GM23248 (cell line): ENCODE measurements at regions not wholly inside any gene's neighbourhood (a gene's known extent, or its start where the extent isn't known, plus 50 kb on each side); places are given as distances from the start of the nearest gene placed in this dataset.

Source experiments
- DNase-seq: peaks from one replicate; pipeline ENCODE4 v3.0.0-alpha.2; 2015
- H2AFZ ChIP-seq: fragments of 200-600 bp; sonication (generic); 2 replicates; pipeline ENCODE4 v1.6.1; 2016; ENCODE audit warnings: antibody characterized with exemption
- H3F3A ChIP-seq: fragments of 200-600 bp; sonication (generic); 2 replicates; pipeline ENCODE4 v1.6.1; 2016; ENCODE audit warnings: mild to moderate bottlenecking, antibody characterized with exemption, mixed run types; ENCODE audit not compliant: insufficient read depth
- H3K27ac ChIP-seq: fragments of 200-600 bp; sonication (generic); 2 replicates; pipeline ENCODE4 v1.5.1; 2016; ENCODE audit warnings: mild to moderate bottlenecking
- H3K27me3 ChIP-seq: fragments of 200-600 bp; sonication (generic); replicated peaks from 2 replicates; pipeline ENCODE4 v1.6.1; 2016; ENCODE audit warnings: mild to moderate bottlenecking; ENCODE audit not compliant: insufficient read depth
- H3K36me3 ChIP-seq: fragments of 200-600 bp; sonication (generic); 2 replicates; pipeline ENCODE4 v1.6.1; 2016; ENCODE audit warnings: low read depth, mild to moderate bottlenecking
- H3K4me1 ChIP-seq: fragments of 200-600 bp; sonication (generic); 2 replicates; pipeline ENCODE4 v1.6.1; 2016; ENCODE audit warnings: mild to moderate bottlenecking; ENCODE audit not compliant: insufficient read depth
- H3K4me2 ChIP-seq: fragments of 200-600 bp; sonication (generic); one replicate; pipeline ENCODE4 v1.6.1; 2016; ENCODE audit warnings: mild to moderate bottlenecking; ENCODE audit not compliant: unreplicated experiment
- H3K4me3 ChIP-seq: fragments of 200-600 bp; sonication (generic); 2 replicates; pipeline ENCODE4 v1.5.1; 2016; ENCODE audit warnings: mild to moderate bottlenecking
- H3K79me2 ChIP-seq: fragments of 200-600 bp; sonication (generic); 2 replicates; pipeline ENCODE4 v1.6.1; 2016; ENCODE audit warnings: mild to moderate bottlenecking; ENCODE audit not compliant: insufficient read depth
- H3K9ac ChIP-seq: fragments of 200-600 bp; sonication (generic); 2 replicates; pipeline ENCODE4 v1.6.1; 2016; ENCODE audit warnings: mild to moderate bottlenecking
- H3K9me2 ChIP-seq: fragments of 200-600 bp; sonication (generic); 2 replicates; pipeline ENCODE4 v1.6.1; 2016; ENCODE audit warnings: mixed run types, mild to moderate bottlenecking, moderate library complexity; ENCODE audit not compliant: insufficient read depth
- H3K9me3 ChIP-seq: fragments of 200-600 bp; sonication (generic); one replicate; pipeline ENCODE4 v1.6.1; 2017; ENCODE audit warnings: low read depth
- H4K20me1 ChIP-seq: fragments of 200-600 bp; sonication (generic); 2 replicates; pipeline ENCODE4 v1.6.0; 2016; ENCODE audit not compliant: insufficient read depth
- EZH2 ChIP-seq: fragments of 200-600 bp; sonication (generic); IDR thresholded peaks from 2 replicates; pipeline ENCODE4 v1.6.1; 2018; ENCODE audit warnings: antibody characterized with exemption, mild to moderate bottlenecking; ENCODE audit not compliant: insufficient read depth, poor library complexity, severe bottlenecking
- EZH2phosphoT487 ChIP-seq: fragments of 200-600 bp; sonication (generic); IDR thresholded peaks from 2 replicates; pipeline ENCODE4 v1.6.1; 2018; ENCODE audit warnings: antibody characterized with exemption, moderate library complexity, mild to moderate bottlenecking, low read depth; ENCODE audit not compliant: insufficient read depth
- WGBS, 2 experiments: methylation state at CpG; one replicate each; pipeline ENCODE4 v1.1.6; 2015 to 2017; ENCODE audit warnings: low lambda C conversion rate in 2 of 2, low coverage in 1 of 2; ENCODE audit errors: missing lambda C conversion rate in 2 of 2; 5-methylcytosine and 5-hydroxymethylcytosine counted together
- in situ Hi-C: fragments of 300-500 bp; cut with MboI; formaldehyde crosslinking; loops from 2 replicates; pipeline ENCODE4 v1.15.0; 2020

DNA sequence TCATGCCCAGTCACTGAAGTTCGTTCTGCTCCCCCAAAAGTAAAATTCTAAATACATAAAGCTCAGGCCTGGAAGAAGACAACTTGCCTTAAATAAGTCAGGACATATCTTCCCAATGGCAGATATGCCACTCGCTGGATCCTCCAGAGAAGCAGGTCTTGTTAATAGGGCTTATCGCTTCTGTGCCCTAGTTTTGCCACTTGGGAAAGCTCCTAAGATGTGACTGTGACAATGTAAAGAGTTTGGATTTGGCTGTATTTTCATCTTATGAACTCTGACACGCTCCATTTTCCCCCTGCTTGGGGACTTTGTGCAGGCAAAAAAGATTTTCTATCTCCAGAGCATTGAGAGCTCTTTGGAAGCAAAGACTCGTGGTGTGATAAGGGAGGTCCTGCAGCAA lies 279.9 kb downstream of the WDR11 start:
- WGBS, 2 experiments, result 32 to 41% methylated on average over 5 of the region's 5 CpGs
- H3K9me3 ChIP-seq, result no peaks in the 10 kb centered on the region
- no peak overlapping the region for H3K27ac ChIP-seq
- H3K4me2 ChIP-seq, result no peak overlapping the region
- no peaks in the 10 kb centered on the region for H3K4me1 ChIP-seq
- H3K79me2 ChIP-seq, result no peaks in the 10 kb centered on the region
- no peaks in the 10 kb centered on the region for H4K20me1 ChIP-seq
- H3K27me3 ChIP-seq, result no peaks in the 10 kb centered on the region
- H3K4me3 ChIP-seq, result no peak overlapping the region
- DNase-seq, result no peak
- no peaks in the 10 kb centered on the region for H3K36me3 ChIP-seq
- no peaks in the 10 kb centered on the region for H3F3A ChIP-seq
- in situ Hi-C loops, result no loop called here
- H3K9ac ChIP-seq, result no peak overlapping the region
- no peaks in the 10 kb centered on the region for H3K9me2 ChIP-seq
- H2AFZ ChIP-seq, result no peak overlapping the region
- no peak for TF ChIP-seq EZH2phosphoT487
- no peak for TF ChIP-seq EZH2

DNA sequence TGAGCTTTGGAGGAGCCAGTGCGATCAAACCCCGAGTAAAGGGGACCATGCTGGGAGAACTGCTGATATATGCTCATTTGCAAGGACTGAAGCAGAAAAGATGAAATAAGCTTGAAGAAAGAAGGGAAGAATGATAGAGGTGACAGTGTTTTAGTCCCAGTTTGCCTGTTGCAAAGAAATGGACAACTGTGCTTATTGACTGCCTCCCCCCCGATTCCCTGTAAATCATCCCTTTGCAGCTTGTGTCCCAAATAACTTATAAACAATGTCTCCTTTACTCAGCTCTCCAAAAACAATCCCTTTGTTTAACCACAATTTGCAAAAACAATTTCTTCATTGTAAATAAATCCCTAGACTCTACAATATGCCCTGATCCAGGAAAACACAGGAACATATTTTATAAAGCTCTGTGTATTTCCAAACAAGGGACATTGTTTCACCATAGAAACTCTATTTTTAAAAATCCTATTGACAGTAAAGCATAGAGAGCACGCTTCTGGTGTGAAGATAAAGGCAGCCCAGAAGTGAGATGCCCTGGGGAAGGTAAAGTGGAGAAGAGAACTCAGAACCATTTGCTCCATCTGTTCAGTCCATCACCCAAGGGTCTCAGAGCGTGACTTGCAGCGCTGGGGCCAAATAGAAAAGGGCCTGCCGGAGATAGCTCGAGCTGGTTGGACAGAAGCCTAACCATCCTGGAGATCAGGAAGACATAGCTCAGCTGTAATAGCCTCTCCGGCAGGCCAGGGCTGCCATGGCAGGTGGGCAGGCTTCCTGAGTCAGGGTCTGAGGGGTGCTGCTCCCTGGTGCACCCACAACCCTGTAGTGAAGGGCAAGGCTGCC lies 280.5 kb downstream of the WDR11 start:
- Histone ChIP-seq H4K20me1 (no peaks in the 10 kb centered on the region), H3K79me2 (no peaks in the 10 kb centered on the region), H3F3A (no peaks in the 10 kb centered on the region), H3K9me3 (no peaks in the 10 kb centered on the region), H3K36me3 (no peaks in the 10 kb centered on the region), H3K4me2 (no peak overlapping the region), H3K4me1 (no peaks in the 10 kb centered on the region), H2AFZ (no peak overlapping the region), H3K27ac (no peak overlapping the region), H3K27me3 (no peaks in the 10 kb centered on the region), H3K4me3 (no peak overlapping the region), H3K9ac (no peak overlapping the region), H3K9me2 (no peaks in the 10 kb centered on the region)
- in situ Hi-C loops, result no loop called here
- 25 to 28% methylated on average over 9 of the region's 9 CpGs for WGBS, 2 experiments
- no peak for DNase-seq
- TF ChIP-seq EZH2 (no peak), EZH2phosphoT487 (no peak)

DNA sequence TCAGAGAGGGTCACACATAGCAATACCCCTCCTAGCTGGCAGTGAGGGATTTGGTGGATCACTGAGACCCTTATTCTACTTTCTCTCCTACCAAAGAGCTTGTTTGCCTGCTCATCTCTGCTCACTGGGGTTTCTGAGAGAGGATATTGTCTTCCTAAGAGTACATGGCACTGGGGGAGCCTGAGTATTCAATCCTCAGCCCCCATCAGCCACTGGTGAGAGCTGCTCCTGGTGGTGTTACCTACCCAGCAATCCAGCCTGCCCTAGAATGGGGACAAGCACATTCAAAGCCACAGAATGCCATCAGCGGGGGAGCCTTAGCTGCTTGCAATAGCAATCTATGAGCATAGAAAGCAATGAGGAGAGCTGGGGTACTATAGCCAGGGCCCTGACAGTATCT lies 281.1 kb downstream of the WDR11 start:
- Histone ChIP-seq H3F3A (no peaks in the 10 kb centered on the region), H3K27me3 (no peaks in the 10 kb centered on the region), H3K4me2 (no peak overlapping the region), H4K20me1 (no peaks in the 10 kb centered on the region), H3K9ac (no peak overlapping the region), H3K27ac (no peak overlapping the region), H3K4me1 (no peaks in the 10 kb centered on the region), H3K9me2 (no peaks in the 10 kb centered on the region), H2AFZ (no peak overlapping the region), H3K4me3 (no peak overlapping the region), H3K36me3 (no peaks in the 10 kb centered on the region), H3K79me2 (no peaks in the 10 kb centered on the region), H3K9me3 (no peaks in the 10 kb centered on the region)
- no peak for DNase-seq
- in situ Hi-C loops, result no loop called here
- no peak for TF ChIP-seq EZH2phosphoT487
- no peak for TF ChIP-seq EZH2
- WGBS, 2 experiments, result 23 to 25% methylated on average over 1 of the region's 1 CpG

DNA sequence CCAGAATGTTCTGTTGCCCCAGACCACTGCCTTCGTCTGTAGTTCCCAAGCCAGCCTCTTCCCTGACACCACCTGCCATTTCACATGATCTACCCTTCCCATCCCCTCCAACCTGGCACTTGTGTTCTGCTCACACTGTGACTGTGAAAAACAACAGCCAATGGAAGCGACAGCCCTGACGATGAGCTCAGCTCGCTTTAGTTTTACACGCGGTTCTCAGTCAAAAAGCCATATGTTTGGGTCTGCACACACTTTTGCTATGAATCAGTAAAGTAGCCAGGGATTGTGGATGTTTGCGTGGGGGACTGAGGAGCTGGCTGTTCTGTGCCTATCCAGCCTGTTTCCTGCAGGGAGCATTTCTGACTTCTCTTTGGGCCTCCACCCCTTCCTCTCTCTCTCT lies 282.7 kb downstream of the WDR11 start:
- H2AFZ ChIP-seq, result no peak overlapping the region
- H3K27ac ChIP-seq, result no peak overlapping the region
- H3K36me3 ChIP-seq, result no peaks in the 10 kb centered on the region
- no peaks in the 10 kb centered on the region for H3F3A ChIP-seq
- in situ Hi-C loops, result no loop called here
- H3K4me3 ChIP-seq, result no peak overlapping the region
- H3K9me3 ChIP-seq, result no peaks in the 10 kb centered on the region
- H3K4me2 ChIP-seq, result no peak overlapping the region
- no peaks in the 10 kb centered on the region for H3K27me3 ChIP-seq
- H3K9me2 ChIP-seq, result no peaks in the 10 kb centered on the region
- H3K9ac ChIP-seq, result no peak overlapping the region
- no peaks in the 10 kb centered on the region for H3K4me1 ChIP-seq
- TF ChIP-seq EZH2phosphoT487, result no peak
- TF ChIP-seq EZH2, result no peak
- no peak for DNase-seq
- WGBS, 2 experiments, result 47 to 58% methylated on average over 7 of the region's 7 CpGs
- H3K79me2 ChIP-seq, result no peaks in the 10 kb centered on the region
- H4K20me1 ChIP-seq, result no peaks in the 10 kb centered on the region
